ENCODE measurements at regions not wholly inside any gene's neighbourhood (a gene's known extent, or its start where the extent isn't known, plus 50 kb on each side); places are given as distances from the start of the nearest gene placed in this dataset.

DNA sequence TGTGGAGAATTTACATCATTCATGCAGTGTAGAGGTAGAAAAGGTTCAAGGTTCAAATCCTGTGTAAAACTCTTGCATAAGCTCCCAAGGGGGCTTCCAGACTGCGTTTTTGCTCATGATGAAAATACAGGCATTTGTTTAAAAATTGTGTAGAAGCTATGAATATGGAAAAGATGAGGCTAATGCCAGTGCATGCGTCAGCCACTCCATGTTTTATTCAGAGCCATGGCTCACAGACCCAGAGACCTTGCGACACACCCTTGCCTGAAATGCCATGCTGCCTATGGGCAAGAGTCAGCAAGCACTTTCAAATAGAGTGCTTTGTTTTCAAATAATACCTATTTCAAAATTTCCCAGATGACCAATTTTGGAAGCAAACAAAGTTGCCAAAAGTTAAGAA lies 262.3 kb downstream of the TRIB2 start:
- Histone ChIP-seq H3K79me1 (ENCODE audit: low read depth, low read length) (no peaks in the 10 kb centered on the region), H2BK5ac (ENCODE audit: low read depth, low read length) (no peak overlapping the region), H3K23me2 (ENCODE audit: low read depth, low read length) (no peaks in the 10 kb centered on the region), H2BK120ac (replicated peaks; ENCODE audit: low read depth, low read length) (no peak overlapping the region), H2BK20ac (ENCODE audit: low read length) (no peak overlapping the region), H3K27ac (ENCODE audit: low read depth, low read length) (no peak overlapping the region), H3K79me2 (ENCODE audit: control insufficient read depth in 1 of 2, insufficient read depth in 2 of 2, low read length in 2 of 2) (no peaks in the 10 kb centered on the region), H4K20me1 (replicated peaks in 1 of 2; ENCODE audit: control insufficient read depth in 1 of 2, insufficient read depth in 2 of 2, low read length in 2 of 2) (no peaks in the 10 kb centered on the region), H3K4ac (replicated peaks; ENCODE audit: insufficient read length, low read depth, low read length) (no peak overlapping the region), H2AK5ac (ENCODE audit: low read depth, low read length) (no peak overlapping the region), H3K4me2 (ENCODE audit: insufficient read depth in 1 of 2, low read depth in 2 of 2, low read length in 2 of 2) (no peak overlapping the region), H3K27me3 (replicated peaks in 1 of 4; ENCODE audit: control insufficient read depth in 3 of 4, extremely low read depth in 1 of 4, insufficient read depth in 3 of 4, low read length in 3 of 4) (no peaks in the 10 kb centered on the region), H3K9me3 (ENCODE audit: insufficient read depth in 2 of 2, low read depth in 1 of 2, low read length in 1 of 2) (no peaks in the 10 kb centered on the region), H4K5ac (ENCODE audit: insufficient read length, low read depth, low read length) (no peak overlapping the region), H4K91ac (replicated peaks; ENCODE audit: insufficient read length, low read length) (no peak overlapping the region), H4K8ac (ENCODE audit: extremely low read depth, insufficient read depth, low read length) (no peak overlapping the region), H3K9ac (replicated peaks in 1 of 4; ENCODE audit: extremely low read depth in 1 of 4, low read depth in 3 of 4, low read length in 3 of 4) (no peak overlapping the region), H3K56ac (replicated peaks; ENCODE audit: insufficient read length, low read depth, low read length) (no peak overlapping the region), H2BK15ac (ENCODE audit: low read length) (no peak overlapping the region), H3K4me1 (replicated peaks in 1 of 4; ENCODE audit: control insufficient read depth in 3 of 4, insufficient read depth in 4 of 4, low read length in 3 of 4) (peaks cover 0 to 2% (median 0%) of the 10 kb centered on the region in 4 experiments; a peak in 4 of 7 replicates), H3K23ac (ENCODE audit: insufficient read length) (no peak overlapping the region), H3K18ac (ENCODE audit: extremely low read depth, low read length) (no peak overlapping the region), H3K4me3 (ENCODE audit: extremely low read depth in 1 of 4, insufficient read depth in 2 of 4, low read depth in 3 of 4, low read length in 4 of 4) (no peak overlapping the region), H3K14ac (ENCODE audit: insufficient read length) (no peak overlapping the region), H2AFZ (ENCODE audit: low read length) (no peak overlapping the region), H3K36me3 (ENCODE audit: control insufficient read depth in 2 of 4, insufficient read depth in 4 of 4, low read length in 3 of 4) (no peaks in the 10 kb centered on the region), H2BK12ac (ENCODE audit: low read depth, low read length) (no peak overlapping the region)
- 92% methylated on average over 3 of the region's 3 CpGs; no CpG with 5 or more reads in 1 of the 2 experiments for WGBS, 2 experiments (ENCODE audit: extremely low coverage in 1 of 2, insufficient coverage in 1 of 2, insufficient read length in 1 of 2, insufficient replicate concordance in 2 of 2, low coverage in 1 of 2, low lambda C conversion rate in 2 of 2, missing lambda C conversion rate in 1 of 2)
- POLR2A ChIA-PET (ENCODE audit: partially characterized antibody): no interaction called here
- CTCF ChIA-PET (ENCODE audit: partially characterized antibody): no interaction called here
- no peak for FAIRE-seq
- TF ChIP-seq TAF1 (IDR thresholded peaks at IDR 0.05; ENCODE audit: low read depth, low read length) (no peak), CEBPB (IDR thresholded peaks at IDR 0.05; ENCODE audit: low read depth, low read length) (peak; percentile 42; the same call in 1 of the 2 replicates)
- DNase-seq (ENCODE audit: low read depth in 1 of 2, low spot score in 2 of 2): no peak

Data from H1 (cell line).